ENCODE measurements at regions not wholly inside any gene's neighbourhood (a gene's known extent, or its start where the extent isn't known, plus 50 kb on each side); places are given as distances from the start of the nearest gene placed in this dataset.

DNA sequence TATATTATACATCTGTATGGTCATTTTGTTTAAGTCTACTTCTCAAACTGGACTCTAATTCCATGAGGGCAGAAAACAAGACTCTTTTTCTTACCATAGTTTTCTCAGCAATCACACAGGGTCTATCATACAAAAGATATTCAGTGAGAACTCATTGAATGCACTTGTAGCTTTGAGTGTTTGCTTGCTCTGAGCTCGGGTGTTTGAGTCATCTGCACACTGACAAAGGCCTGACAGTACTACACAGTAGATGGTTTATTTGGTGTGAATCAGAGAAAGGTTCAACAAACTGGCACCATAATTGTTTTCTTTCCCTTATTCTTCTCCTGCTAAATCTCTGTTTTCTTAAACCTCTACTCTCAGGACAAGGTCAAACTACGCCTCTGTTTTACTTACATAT lies 586.4 kb downstream of the LMO7 start:
- no peaks in the 10 kb centered on the region for H3K27me3 Mint-ChIP-seq
- ATAC-seq (replicated peaks) (no peak), DNase-seq (no peak)

GRCh38 chr13:76216729-76217128 lies 580.6 kb downstream of the LMO7 start:
- DNase-seq (no peak), ATAC-seq (replicated peaks) (no peak)
- Mint-ChIP-seq H3K27ac (no peak overlapping the region), H3K36me3 (ENCODE audit: insufficient read depth) (no peaks in the 10 kb centered on the region), H3K4me3 (no peak overlapping the region), H3K4me1 (ENCODE audit: low read depth in 2 of 2) (no peaks in the 10 kb centered on the region), H3K27me3 (no peaks in the 10 kb centered on the region), H3K9me3 (no peaks in the 10 kb centered on the region)

More for the DNA sequence above, 586.4 kb downstream of the LMO7 start:
- Mint-ChIP-seq H3K36me3 (ENCODE audit: insufficient read depth) (no peaks in the 10 kb centered on the region), H3K27ac (no peak overlapping the region), H3K4me3 (no peak overlapping the region), H3K4me1 (ENCODE audit: low read depth in 2 of 2) (no peaks in the 10 kb centered on the region), H3K9me3 (no peaks in the 10 kb centered on the region)

- Mint-ChIP-seq H3K4me1 (ENCODE audit: low read depth in 2 of 2) (no peaks in the 10 kb centered on the region), H3K36me3 (ENCODE audit: insufficient read depth) (no peaks in the 10 kb centered on the region), H3K9me3 (no peaks in the 10 kb centered on the region), H3K27ac (no peak overlapping the region), H3K4me3 (no peak overlapping the region), H3K27me3 (no peaks in the 10 kb centered on the region)
- DNase-seq, result no peak
- ATAC-seq (replicated peaks), result no peak
Observed at GRCh38 chr13:76214001-76214400, 577.9 kb downstream of the LMO7 start.

DNA sequence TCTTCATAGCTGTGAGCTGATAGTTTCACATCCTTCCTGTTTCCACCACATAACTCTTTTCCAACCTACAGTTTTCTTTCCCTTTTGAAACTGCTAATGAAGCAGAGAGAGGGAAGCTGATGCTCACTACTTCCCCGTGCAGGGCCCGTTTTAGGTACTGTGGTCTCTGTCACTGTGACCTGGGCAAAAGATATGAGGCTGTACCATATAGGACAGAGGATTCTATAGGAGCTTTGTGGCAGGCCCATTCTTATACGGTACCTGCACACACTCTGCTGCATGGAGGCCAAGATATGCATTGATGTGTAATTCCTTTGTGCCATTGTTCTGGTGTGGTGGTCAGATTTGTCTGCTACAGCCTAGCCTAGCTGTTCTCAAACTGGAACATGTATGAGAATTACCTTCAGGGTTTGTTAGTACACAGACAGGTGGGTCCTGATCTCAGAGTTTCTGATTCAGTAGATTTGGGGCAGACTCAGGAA lies 577.3 kb downstream of the LMO7 start:
- H3K27ac Mint-ChIP-seq, result no peak overlapping the region
- no peaks in the 10 kb centered on the region for H3K4me1 Mint-ChIP-seq (ENCODE audit: low read depth in 2 of 2)
- DNase-seq, result no peak
- H3K9me3 Mint-ChIP-seq, result no peaks in the 10 kb centered on the region
- no peak for ATAC-seq (replicated peaks)
- no peak overlapping the region for H3K4me3 Mint-ChIP-seq
- no peaks in the 10 kb centered on the region for H3K27me3 Mint-ChIP-seq
- H3K36me3 Mint-ChIP-seq (ENCODE audit: insufficient read depth), result no peaks in the 10 kb centered on the region

GRCh38 chr13:76210262-76210661 lies 574.1 kb downstream of the LMO7 start:
- H3K4me3 Mint-ChIP-seq, result no peak overlapping the region
- DNase-seq, result no peak
- H3K36me3 Mint-ChIP-seq (ENCODE audit: insufficient read depth), result no peaks in the 10 kb centered on the region

DNA sequence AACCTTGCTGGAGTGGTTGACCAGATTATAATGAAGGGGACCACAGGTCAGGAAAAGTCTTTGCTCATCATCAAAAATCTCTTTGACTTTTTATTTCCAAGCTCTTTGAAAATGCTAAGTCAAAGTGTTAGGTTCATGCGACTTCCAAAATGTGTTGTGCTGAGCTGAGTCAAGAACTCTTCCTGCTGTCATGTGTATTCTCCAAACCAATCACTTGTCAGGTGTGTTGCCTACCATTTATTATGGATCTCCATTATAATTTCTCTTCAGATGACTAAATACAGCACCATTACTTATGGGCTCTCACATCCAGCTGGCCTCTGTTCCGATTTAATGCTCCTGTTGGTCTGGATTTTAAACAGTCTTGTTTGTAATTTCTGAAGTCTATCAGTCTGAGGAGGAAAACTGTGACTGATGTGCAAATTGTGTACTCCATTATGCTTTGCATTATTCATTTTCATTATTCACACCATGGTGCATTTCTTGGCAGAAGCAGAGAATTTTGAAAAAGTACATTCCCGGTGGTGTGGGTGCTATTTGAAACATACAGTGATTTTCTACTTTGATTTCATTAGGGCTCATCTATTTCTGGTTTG lies 562.5 kb downstream of the LMO7 start:
- no peaks in the 10 kb centered on the region for H3K27me3 Mint-ChIP-seq
- H3K4me1 Mint-ChIP-seq (ENCODE audit: low read depth in 2 of 2), result no peaks in the 10 kb centered on the region
- H3K27ac Mint-ChIP-seq, result no peak overlapping the region
- H3K4me3 Mint-ChIP-seq, result no peak overlapping the region
- DNase-seq (no peak), ATAC-seq (replicated peaks) (no peak)
- H3K36me3 Mint-ChIP-seq (ENCODE audit: insufficient read depth), result no peaks in the 10 kb centered on the region
- H3K9me3 Mint-ChIP-seq, result peaks cover 6 to 8% of the 10 kb centered on the region in 2 donors

More at GRCh38 chr13:76210262-76210661, 574.1 kb downstream of the LMO7 start:
- Mint-ChIP-seq H3K4me1 (ENCODE audit: low read depth in 2 of 2) (no peaks in the 10 kb centered on the region), H3K27ac (no peak overlapping the region), H3K27me3 (no peaks in the 10 kb centered on the region), H3K9me3 (no peaks in the 10 kb centered on the region)
- ATAC-seq (replicated peaks), result no peak

GRCh38 chr13:76189882-76190519 lies 553.9 kb downstream of the LMO7 start:
- no peak for DNase-seq
- H3K36me3 Mint-ChIP-seq (ENCODE audit: insufficient read depth), result no peaks in the 10 kb centered on the region
- H3K27me3 Mint-ChIP-seq, result no peaks in the 10 kb centered on the region
- peaks cover 3 to 5% of the 10 kb centered on the region in 2 donors for H3K9me3 Mint-ChIP-seq
- H3K27ac Mint-ChIP-seq, result no peak overlapping the region
- H3K4me1 Mint-ChIP-seq (ENCODE audit: low read depth in 2 of 2), result no peaks in the 10 kb centered on the region
- no peak overlapping the region for H3K4me3 Mint-ChIP-seq
- ATAC-seq (replicated peaks), result no peak

- DNase-seq (no peak), ATAC-seq (replicated peaks) (no peak)
- Mint-ChIP-seq H3K27me3 (no peaks in the 10 kb centered on the region), H3K4me3 (no peak overlapping the region), H3K27ac (no peak overlapping the region), H3K36me3 (ENCODE audit: insufficient read depth) (no peaks in the 10 kb centered on the region), H3K9me3 (no peaks in the 10 kb centered on the region), H3K4me1 (ENCODE audit: low read depth in 2 of 2) (no peaks in the 10 kb centered on the region)
Observed at GRCh38 chr13:76175961-76176725, 540.0 kb downstream of the LMO7 start.

- H3K4me3 Mint-ChIP-seq, result no peak overlapping the region
- ATAC-seq (replicated peaks) (no peak), DNase-seq (no peak)
- H3K27me3 Mint-ChIP-seq, result no peaks in the 10 kb centered on the region
- no peak overlapping the region for H3K27ac Mint-ChIP-seq
- peaks cover 0 to 3% of the 10 kb centered on the region in 2 donors for H3K9me3 Mint-ChIP-seq
- H3K4me1 Mint-ChIP-seq (ENCODE audit: low read depth in 2 of 2), result no peaks in the 10 kb centered on the region
- no peaks in the 10 kb centered on the region for H3K36me3 Mint-ChIP-seq (ENCODE audit: insufficient read depth)
Observed at GRCh38 chr13:76168661-76169060, 532.5 kb downstream of the LMO7 start.

GRCh38 chr13:76164290-76164689 lies 528.2 kb downstream of the LMO7 start:
- ATAC-seq (replicated peaks), result no peak
- H3K9me3 Mint-ChIP-seq, result peaks cover 0 to 1% of the 10 kb centered on the region in 2 donors
- H3K36me3 Mint-ChIP-seq (ENCODE audit: insufficient read depth), result no peaks in the 10 kb centered on the region
- DNase-seq, result no peak
- no peaks in the 10 kb centered on the region for H3K27me3 Mint-ChIP-seq
- no peaks in the 10 kb centered on the region for H3K4me1 Mint-ChIP-seq (ENCODE audit: low read depth in 2 of 2)
- H3K4me3 Mint-ChIP-seq, result no peak overlapping the region
- H3K27ac Mint-ChIP-seq, result no peak overlapping the region

GRCh38 chr13:76163761-76164160 lies 527.6 kb downstream of the LMO7 start:
- no peaks in the 10 kb centered on the region for H3K27me3 Mint-ChIP-seq
- H3K9me3 Mint-ChIP-seq, result no peaks in the 10 kb centered on the region
- no peaks in the 10 kb centered on the region for H3K4me1 Mint-ChIP-seq (ENCODE audit: low read depth in 2 of 2)
- no peaks in the 10 kb centered on the region for H3K36me3 Mint-ChIP-seq (ENCODE audit: insufficient read depth)
- DNase-seq (no peak), ATAC-seq (replicated peaks) (no peak)
- no peak overlapping the region for H3K27ac Mint-ChIP-seq
- H3K4me3 Mint-ChIP-seq, result no peak overlapping the region

DNA sequence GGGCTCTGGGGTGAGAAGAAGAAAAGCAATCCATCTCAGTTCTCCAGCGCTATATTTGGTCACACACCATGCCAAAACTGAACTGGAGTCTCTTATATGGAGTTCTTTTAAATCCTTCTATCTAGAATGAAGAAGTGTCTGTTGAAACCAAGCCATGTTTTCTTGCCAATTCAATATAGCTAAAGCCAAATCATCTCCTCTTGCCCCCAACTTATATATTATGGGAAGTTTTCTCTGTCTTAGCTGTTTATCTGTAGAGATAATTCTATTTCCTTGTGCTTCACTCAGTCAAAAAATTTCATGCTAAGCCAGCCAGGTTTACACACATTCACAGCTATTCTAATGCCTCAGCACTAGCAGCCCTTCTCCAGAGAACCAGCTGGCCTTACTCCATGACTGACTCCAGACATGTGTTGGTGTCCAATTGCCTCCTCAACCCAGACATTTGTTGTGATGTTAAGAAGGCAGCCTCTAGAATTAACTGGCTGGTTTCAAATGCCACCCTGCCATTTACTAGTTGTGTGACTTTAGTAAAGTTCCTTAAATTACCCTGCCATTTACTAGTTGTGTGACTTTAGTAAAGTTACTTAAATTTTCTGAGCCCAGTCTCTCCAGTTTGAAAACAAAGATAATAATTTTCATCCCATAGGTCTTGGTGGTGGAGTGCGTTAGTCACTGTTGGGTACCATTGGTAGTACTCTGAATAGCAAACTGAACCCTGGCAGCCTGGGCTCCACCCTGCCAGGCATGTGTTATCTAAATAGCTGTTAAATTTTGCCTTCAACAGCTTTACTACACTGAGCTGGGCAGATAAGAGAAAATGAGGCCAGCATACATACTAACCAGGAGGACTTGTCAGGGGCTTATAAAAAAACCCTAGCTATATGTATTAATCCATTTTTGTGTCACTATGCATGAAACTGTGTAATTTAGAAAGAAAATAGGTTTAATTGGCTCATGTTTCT lies 525.1 kb downstream of the LMO7 start:
- ATAC-seq (replicated peaks), result no peak

GRCh38 chr13:76160506-76160905 lies 524.4 kb downstream of the LMO7 start:
- Mint-ChIP-seq H3K27ac (no peak overlapping the region), H3K9me3 (no peaks in the 10 kb centered on the region), H3K36me3 (ENCODE audit: insufficient read depth) (no peaks in the 10 kb centered on the region), H3K27me3 (no peaks in the 10 kb centered on the region), H3K4me1 (ENCODE audit: low read depth in 2 of 2) (peaks cover 0 to 1% of the 10 kb centered on the region in 2 donors), H3K4me3 (no peak overlapping the region)
- ATAC-seq (replicated peaks) (no peak), DNase-seq (no peak)

More for the DNA sequence above, 525.1 kb downstream of the LMO7 start:
- Mint-ChIP-seq H3K4me3 (no peak overlapping the region), H3K27ac (no peak overlapping the region), H3K9me3 (no peaks in the 10 kb centered on the region), H3K4me1 (ENCODE audit: low read depth in 2 of 2) (peaks cover 0 to 1% of the 10 kb centered on the region in 2 donors), H3K36me3 (ENCODE audit: insufficient read depth) (no peaks in the 10 kb centered on the region), H3K27me3 (no peaks in the 10 kb centered on the region)
- DNase-seq, result no peak

Measured in effector memory CD8-positive, alpha-beta T cell (primary cell).